ENCODE measurements at regions not wholly inside any gene's neighbourhood (a gene's known extent, or its start where the extent isn't known, plus 50 kb on each side); places are given as distances from the start of the nearest gene placed in this dataset.

DNA sequence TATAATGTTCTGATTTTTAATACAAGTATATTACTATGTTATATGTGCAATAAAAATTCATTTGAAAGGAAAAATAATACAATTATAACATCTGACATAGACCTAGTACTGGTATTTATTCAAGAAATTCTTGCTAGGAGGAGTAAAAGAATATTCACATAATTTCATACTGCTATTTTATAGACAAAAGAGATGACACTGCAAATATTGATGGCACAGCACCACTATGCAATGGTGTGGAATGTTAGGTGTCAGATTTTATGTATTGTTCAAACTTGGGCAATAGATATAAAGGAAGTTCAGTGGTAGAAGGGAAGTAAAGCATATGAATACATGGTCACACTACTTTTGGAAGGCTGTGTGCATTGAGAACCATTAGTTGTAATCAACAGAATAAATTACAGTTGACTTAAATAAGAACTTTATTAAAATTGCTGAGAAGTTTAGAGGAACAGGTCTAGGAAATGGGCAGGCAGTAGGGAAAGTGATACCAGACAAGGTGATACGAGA, 143.9 kb downstream of the OR2K2 start:
- POLR2A ChIA-PET, result no interaction called here
- DNase-seq (ENCODE audit: low read depth, low spot score) (no peak), FAIRE-seq (no peak)
- Histone ChIP-seq H3K9me3 (replicated peaks; ENCODE audit: control insufficient read depth, insufficient read depth, low read length) (no peaks in the 10 kb centered on the region), H3K4me3 (replicated peaks in 1 of 3; ENCODE audit: insufficient read depth in 1 of 3, low read depth in 1 of 3, low read length in 3 of 3) (no peak overlapping the region), H4K20me1 (replicated peaks; ENCODE audit: control insufficient read depth, extremely low read depth, insufficient read depth, low read length) (no peaks in the 10 kb centered on the region), H2AFZ (ENCODE audit: low read depth, low read length) (no peak overlapping the region), H3K4me2 (ENCODE audit: insufficient read depth, low read length) (no peak overlapping the region), H3K27me3 (ENCODE audit: control insufficient read depth in 2 of 2, insufficient read depth in 2 of 2, low read length in 2 of 2) (peaks cover 0 to 3% of the 10 kb centered on the region in 2 experiments), H3K27ac (ENCODE audit: insufficient read depth, low read depth, low read length) (no peak overlapping the region), H3K9ac (replicated peaks; ENCODE audit: extremely low read depth, insufficient read depth, low read length) (no peak overlapping the region), H3K79me2 (ENCODE audit: control insufficient read depth, insufficient read depth, low read length) (no peaks in the 10 kb centered on the region), H3K4me1 (ENCODE audit: control insufficient read depth, extremely low read depth, insufficient read depth, low read length) (no peaks in the 10 kb centered on the region), H3K9me1 (replicated peaks; ENCODE audit: control insufficient read depth, extremely low read depth, insufficient read depth, low read length) (no peaks in the 10 kb centered on the region), H3K36me3 (ENCODE audit: control insufficient read depth in 2 of 2, extremely low read depth in 1 of 2, insufficient read depth in 2 of 2, low read length in 2 of 2) (no peaks in the 10 kb centered on the region)
- intact Hi-C loops (cut with micrococcal nuclease) (no loop called here), dilution Hi-C loops (cut with MboI; ENCODE audit: extremely low pct_ligation_motif_present, low sequenced_read_pairs) (no loop called here)
- no TSS peak for BruUV-seq (replicated peaks)
- TF ChIP-seq, protein P1, sequence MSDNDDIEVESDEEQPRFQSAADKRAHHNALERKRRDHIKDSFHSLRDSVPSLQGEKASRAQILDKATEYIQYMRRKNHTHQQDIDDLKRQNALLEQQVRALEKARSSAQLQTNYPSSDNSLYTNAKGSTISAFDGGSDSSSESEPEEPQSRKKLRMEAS (IDR thresholded peaks at IDR 0.05; ENCODE audit: insufficient read depth, insufficient read length), result no peak
- TF ChIP-seq GATA2 (IDR thresholded peaks at IDR 0.05; ENCODE audit: insufficient read depth, insufficient read length, low read depth, low read length) (no peak), POLR2A (IDR thresholded peaks at IDR 0.05; ENCODE audit: low read depth, low read length) (no peak), POLR2AphosphoS5 (IDR thresholded peaks at IDR 0.05; ENCODE audit: insufficient read depth, low read depth, low read length) (no peak), FOS (IDR thresholded peaks at IDR 0.05; ENCODE audit: borderline replicate concordance, insufficient read depth, low read length) (no peak), JUN (IDR thresholded peaks at IDR 0.05; ENCODE audit: borderline replicate concordance, insufficient read depth, insufficient read length, low read depth) (no peak), MYC (IDR thresholded peaks at IDR 0.05; ENCODE audit: low read depth, low read length) (no peak), EZH2 (IDR thresholded peaks at IDR 0.05; ENCODE audit: borderline replicate concordance, low read depth, low read length, severe bottlenecking) (no peak)
- TF ChIP-seq, protein P2, sequence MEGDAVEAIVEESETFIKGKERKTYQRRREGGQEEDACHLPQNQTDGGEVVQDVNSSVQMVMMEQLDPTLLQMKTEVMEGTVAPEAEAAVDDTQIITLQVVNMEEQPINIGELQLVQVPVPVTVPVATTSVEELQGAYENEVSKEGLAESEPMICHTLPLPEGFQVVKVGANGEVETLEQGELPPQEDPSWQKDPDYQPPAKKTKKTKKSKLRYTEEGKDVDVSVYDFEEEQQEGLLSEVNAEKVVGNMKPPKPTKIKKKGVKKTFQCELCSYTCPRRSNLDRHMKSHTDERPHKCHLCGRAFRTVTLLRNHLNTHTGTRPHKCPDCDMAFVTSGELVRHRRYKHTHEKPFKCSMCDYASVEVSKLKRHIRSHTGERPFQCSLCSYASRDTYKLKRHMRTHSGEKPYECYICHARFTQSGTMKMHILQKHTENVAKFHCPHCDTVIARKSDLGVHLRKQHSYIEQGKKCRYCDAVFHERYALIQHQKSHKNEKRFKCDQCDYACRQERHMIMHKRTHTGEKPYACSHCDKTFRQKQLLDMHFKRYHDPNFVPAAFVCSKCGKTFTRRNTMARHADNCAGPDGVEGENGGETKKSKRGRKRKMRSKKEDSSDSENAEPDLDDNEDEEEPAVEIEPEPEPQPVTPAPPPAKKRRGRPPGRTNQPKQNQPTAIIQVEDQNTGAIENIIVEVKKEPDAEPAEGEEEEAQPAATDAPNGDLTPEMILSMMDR (IDR thresholded peaks at IDR 0.05; ENCODE audit: extremely low read depth in 1 of 2, insufficient read depth in 1 of 2, low read depth in 1 of 2, low read length in 2 of 2), result no peak
- CTCF ChIA-PET, result no interaction called here

All from endothelial cell of umbilical vein (primary cell).